ENCODE measurements at regions not wholly inside any gene's neighbourhood (a gene's known extent, or its start where the extent isn't known, plus 50 kb on each side); places are given as distances from the start of the nearest gene placed in this dataset.

DNA sequence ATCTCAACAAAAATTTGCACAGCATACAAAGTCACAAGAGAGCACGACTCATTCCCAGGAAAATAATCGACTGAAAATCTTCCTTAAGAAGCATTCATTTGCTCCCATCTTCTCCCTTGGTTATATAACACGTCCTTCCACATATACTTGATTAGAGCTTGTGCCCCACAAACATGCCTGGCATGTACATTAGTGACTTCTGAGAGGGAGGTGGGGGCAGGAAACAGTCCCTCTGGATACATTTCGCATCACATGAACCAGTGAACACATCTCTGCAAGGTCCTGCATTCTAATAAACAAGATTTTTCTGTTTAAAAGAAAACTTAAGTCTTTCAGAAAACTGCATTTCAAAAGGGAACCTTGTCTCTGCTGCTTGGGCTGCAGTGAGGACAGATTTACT, 54.1 kb upstream of the IGLL5 start:
- Mint-ChIP-seq H3K27me3 (no peaks in the 10 kb centered on the region), H3K27ac (no peak overlapping the region), H3K36me3 (ENCODE audit: low read depth) (no peaks in the 10 kb centered on the region), H3K9me3 (peaks cover 9% of the 10 kb centered on the region), H3K4me1 (ENCODE audit: low read depth) (peaks cover 16% of the 10 kb centered on the region), H3K4me3 (no peak overlapping the region)
- ChIA-PET CTCF (interaction anchor here (2.0 kb wide), 1 partner anchor 16 kb away, joined by 5 read pairs; no protein-coding TSS in a partner anchor), POLR2A (interaction anchor here (0.6 kb wide), 1 partner anchor 46 kb away, joined by 3 read pairs; no protein-coding TSS in a partner anchor)
- intact Hi-C loops (cut with micrococcal nuclease), result no loop called here
- DNase-seq (no peak), ATAC-seq (no peak)
- TF ChIP-seq, protein P1, sequence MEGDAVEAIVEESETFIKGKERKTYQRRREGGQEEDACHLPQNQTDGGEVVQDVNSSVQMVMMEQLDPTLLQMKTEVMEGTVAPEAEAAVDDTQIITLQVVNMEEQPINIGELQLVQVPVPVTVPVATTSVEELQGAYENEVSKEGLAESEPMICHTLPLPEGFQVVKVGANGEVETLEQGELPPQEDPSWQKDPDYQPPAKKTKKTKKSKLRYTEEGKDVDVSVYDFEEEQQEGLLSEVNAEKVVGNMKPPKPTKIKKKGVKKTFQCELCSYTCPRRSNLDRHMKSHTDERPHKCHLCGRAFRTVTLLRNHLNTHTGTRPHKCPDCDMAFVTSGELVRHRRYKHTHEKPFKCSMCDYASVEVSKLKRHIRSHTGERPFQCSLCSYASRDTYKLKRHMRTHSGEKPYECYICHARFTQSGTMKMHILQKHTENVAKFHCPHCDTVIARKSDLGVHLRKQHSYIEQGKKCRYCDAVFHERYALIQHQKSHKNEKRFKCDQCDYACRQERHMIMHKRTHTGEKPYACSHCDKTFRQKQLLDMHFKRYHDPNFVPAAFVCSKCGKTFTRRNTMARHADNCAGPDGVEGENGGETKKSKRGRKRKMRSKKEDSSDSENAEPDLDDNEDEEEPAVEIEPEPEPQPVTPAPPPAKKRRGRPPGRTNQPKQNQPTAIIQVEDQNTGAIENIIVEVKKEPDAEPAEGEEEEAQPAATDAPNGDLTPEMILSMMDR (IDR thresholded peaks at IDR 0.05), result no peak

DNA sequence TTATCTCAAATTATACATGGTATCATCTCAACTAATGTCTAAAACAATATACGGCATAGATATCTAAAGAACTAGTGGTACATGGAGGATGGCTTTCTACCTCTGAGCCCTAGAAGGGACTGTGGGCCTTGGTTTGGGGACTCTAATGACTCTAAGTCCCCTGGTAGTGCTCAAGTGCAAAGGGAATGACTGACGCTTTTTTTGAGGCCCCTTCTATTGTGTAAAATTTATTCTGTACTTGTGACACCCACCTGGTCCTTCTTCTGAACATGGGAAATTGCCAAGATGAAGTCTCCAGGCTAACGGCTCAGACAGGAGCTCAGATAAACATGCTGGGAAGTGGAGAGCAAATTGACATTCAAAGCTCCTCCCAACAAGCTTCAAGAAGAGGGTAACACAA, 53.4 kb upstream of the IGLL5 start:
- Mint-ChIP-seq H3K4me1 (ENCODE audit: low read depth) (peaks cover 21% of the 10 kb centered on the region), H3K36me3 (ENCODE audit: low read depth) (no peaks in the 10 kb centered on the region), H3K9me3 (peaks cover 9% of the 10 kb centered on the region), H3K27me3 (no peaks in the 10 kb centered on the region), H3K4me3 (no peak overlapping the region), H3K27ac (no peak overlapping the region)
- ChIA-PET CTCF (interaction anchor here (0.8 to 6.1 kb wide), 3 partner anchors 14 to 50 kb away, joined by 4 to 44 read pairs (median 5); no protein-coding TSS in a partner anchor), POLR2A (interaction anchor here (0.6 to 0.9 kb wide), 2 partner anchors 24 to 40 kb away, joined by 3 read pairs; no protein-coding TSS in a partner anchor)
- DNase-seq (no peak), ATAC-seq (no peak)
- intact Hi-C loops (cut with micrococcal nuclease), result no loop called here
- TF ChIP-seq, protein P1 (IDR thresholded peaks at IDR 0.05), result no peak

DNA sequence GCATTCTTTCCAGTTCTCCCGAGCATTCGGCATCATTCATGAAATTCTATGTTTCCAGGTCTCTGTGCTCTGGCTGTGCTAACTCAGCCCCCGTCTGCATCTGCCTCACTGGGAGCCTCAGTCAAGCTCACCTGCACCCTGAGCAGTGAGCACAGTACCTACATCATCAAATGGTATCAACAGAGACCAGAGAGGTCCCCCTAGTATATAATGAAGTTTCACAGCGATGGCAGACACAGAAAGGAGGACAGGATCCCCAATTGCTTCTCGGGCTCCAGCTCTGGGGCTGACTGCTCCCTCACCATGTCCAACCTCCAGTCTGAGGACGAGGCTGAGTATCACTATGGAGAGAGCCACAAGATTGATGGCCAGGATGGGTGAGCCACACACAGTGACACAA, 52.8 kb upstream of the IGLL5 start:
- Mint-ChIP-seq H3K4me3 (no peak overlapping the region), H3K27ac (no peak overlapping the region), H3K36me3 (ENCODE audit: low read depth) (no peaks in the 10 kb centered on the region), H3K27me3 (no peaks in the 10 kb centered on the region), H3K4me1 (ENCODE audit: low read depth) (peaks cover 21% of the 10 kb centered on the region), H3K9me3 (peaks cover 9% of the 10 kb centered on the region)
- POLR2A ChIA-PET, result interaction anchor here (0.6 to 0.9 kb wide), 2 partner anchors 23 to 39 kb away, joined by 3 read pairs; no protein-coding TSS in a partner anchor
- no peak for ATAC-seq
- intact Hi-C loops (cut with micrococcal nuclease), result no loop called here
- TF ChIP-seq, protein P1 (IDR thresholded peaks at IDR 0.05), result no peak
- DNase-seq, result no peak
- CTCF ChIA-PET, result interaction anchor here (0.8 to 6.1 kb wide), 3 partner anchors 13 to 50 kb away, joined by 4 to 44 read pairs (median 5); no protein-coding TSS in a partner anchor

DNA sequence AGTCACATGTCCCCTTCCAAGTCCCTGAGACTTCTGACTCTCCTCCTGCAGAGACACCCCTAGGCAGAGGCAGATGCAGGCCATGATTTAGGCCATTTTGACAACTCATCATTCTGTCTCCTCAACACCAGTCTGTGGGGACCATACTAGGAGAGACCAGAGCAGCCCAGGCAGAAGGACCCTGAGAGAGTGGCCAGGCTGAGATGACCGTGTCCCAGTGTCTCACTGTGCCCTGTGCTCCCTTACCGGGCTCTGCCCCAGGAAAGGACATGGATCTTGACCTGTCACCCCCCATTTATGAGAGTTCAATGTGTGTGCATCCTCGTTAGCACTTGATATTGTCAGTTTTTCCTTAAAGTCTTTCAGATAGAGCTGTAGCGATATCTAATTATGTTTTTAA, 52.4 kb upstream of the IGLL5 start:
- Mint-ChIP-seq H3K9me3 (peaks cover 9% of the 10 kb centered on the region), H3K27me3 (no peaks in the 10 kb centered on the region), H3K27ac (no peak overlapping the region), H3K36me3 (ENCODE audit: low read depth) (no peaks in the 10 kb centered on the region), H3K4me1 (ENCODE audit: low read depth) (peaks cover 21% of the 10 kb centered on the region), H3K4me3 (no peak overlapping the region)
- ChIA-PET CTCF (interaction anchor here (1.5 to 6.1 kb wide), 2 partner anchors 13 to 49 kb away, joined by 5 to 44 read pairs; no protein-coding TSS in a partner anchor), POLR2A (no interaction called here)
- no peak for ATAC-seq
- TF ChIP-seq, protein P1 (IDR thresholded peaks at IDR 0.05), result no peak
- DNase-seq, result no peak
- intact Hi-C loops (cut with micrococcal nuclease), result no loop called here

DNA sequence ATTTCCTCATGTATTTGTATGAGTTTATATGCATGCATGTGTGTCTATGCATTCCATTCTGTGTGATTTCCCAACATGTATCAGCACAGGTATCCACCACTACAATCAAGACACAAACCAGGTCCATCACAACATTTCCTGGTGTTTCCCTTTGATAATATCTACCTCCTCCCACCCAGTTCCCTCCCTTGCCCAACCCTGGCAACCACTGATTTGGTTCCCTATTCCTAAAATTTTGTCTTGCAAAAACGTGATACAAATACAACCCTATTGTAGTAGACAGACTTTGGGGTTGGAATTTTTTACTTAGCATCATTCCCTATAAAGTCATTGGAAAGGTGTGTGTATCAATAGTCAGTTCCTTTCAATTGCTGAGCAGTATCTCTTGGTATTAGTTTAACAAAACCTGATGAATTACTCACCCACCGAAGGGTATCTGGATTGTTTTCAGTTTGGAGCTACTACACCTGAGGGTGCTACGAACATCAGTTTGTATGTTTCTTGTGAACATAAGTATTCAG, 51.8 kb upstream of the IGLL5 start:
- Mint-ChIP-seq H3K27me3 (no peaks in the 10 kb centered on the region), H3K27ac (no peak overlapping the region), H3K36me3 (ENCODE audit: low read depth) (no peaks in the 10 kb centered on the region), H3K4me1 (ENCODE audit: low read depth) (peaks cover 21% of the 10 kb centered on the region), H3K9me3 (peaks cover 4% of the 10 kb centered on the region), H3K4me3 (no peak overlapping the region)
- TF ChIP-seq, protein P1 (IDR thresholded peaks at IDR 0.05), result no peak
- no peak for ATAC-seq
- POLR2A ChIA-PET, result no interaction called here
- no peak for DNase-seq
- intact Hi-C loops (cut with micrococcal nuclease), result no loop called here
- CTCF ChIA-PET, result interaction anchor here (0.9 to 6.1 kb wide), 4 partner anchors 12 to 48 kb away, joined by 3 to 44 read pairs (median 3); no protein-coding TSS in a partner anchor

Measured in activated CD8-positive, alpha-beta T cell treated with anti-CD3 and anti-CD28 coated beads for 36 hours (primary cell).